HepG2 (cell line): ENCODE measurements at regions not wholly inside any gene's neighbourhood (a gene's known extent, or its start where the extent isn't known, plus 50 kb on each side); places are given as distances from the start of the nearest gene placed in this dataset.

Experiments
- CBX2 ChIP-seq, 2 experiments: fragments of 200-600 bp in 1 of 2; sonication (generic); formaldehyde crosslinking in 1 of 2; IDR thresholded peaks; 2 replicates each; pipeline versions ENCODE4 v1.7.0 to v1.8.1; 2018 to 2022; ENCODE audit warnings: low read depth in 2 of 2, low read length in 1 of 2, mild to moderate bottlenecking in 1 of 2, missing genetic modification reagents in 1 of 2
- CBX5 ChIP-seq: sonication (generic); formaldehyde crosslinking; IDR thresholded peaks from 2 replicates; pipeline ENCODE4 v1.4.0; 2020; ENCODE audit warnings: missing genetic modification reagents, borderline replicate concordance

DNA sequence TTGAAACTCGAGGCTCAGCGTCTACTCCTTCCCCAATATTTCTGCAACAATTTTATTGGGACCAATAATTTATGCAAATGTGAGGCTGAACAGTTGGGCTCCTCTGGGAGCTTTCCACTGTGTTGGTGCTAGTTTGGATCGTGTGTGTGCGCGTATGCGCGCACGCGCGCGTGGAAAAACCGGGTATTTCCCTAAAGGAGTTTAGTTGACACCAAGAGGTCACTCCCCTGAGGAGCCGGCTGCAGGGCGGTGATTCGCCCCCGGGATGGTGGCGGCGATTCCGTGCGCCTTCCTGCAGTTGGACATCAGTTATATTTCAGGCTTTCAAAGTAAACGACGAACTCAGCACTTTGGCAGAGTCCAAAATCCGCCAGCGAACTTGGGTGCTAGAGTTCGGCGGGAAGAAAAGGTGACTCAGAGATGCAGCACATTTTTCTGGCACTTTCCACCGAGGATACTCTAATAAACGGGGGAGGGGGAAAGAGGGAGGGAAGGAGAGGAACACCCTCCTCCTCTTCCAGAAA is 186.5 kb upstream of the FANCL start:
- TF ChIP-seq CBX5 (CRISPR knock-in tag) (no peak), CBX2 (IDR thresholded peaks at IDR 0.05; ENCODE audit: low read depth, low read length) (peak; percentile 86; the same call in 1 of the 2 replicates), CBX2 (CRISPR knock-in tag; IDR thresholded peaks at IDR 0.05; ENCODE audit: low read depth) (no peak)
